Colonic mucosa (tissue), 4 donors: ENCODE measurements at regions not wholly inside any gene's neighbourhood (a gene's known extent, or its start where the extent isn't known, plus 50 kb on each side); places are given as distances from the start of the nearest gene placed in this dataset.

Experiments used
- DNase-seq: peaks from one replicate; pipeline ENCODE4 v3.0.0-alpha.2; 2020
- H3K27ac ChIP-seq: fragments of 200-600 bp; one replicate; pipeline ENCODE4 v1.8.0; 2021
- H3K27me3 ChIP-seq: fragments of 200-600 bp; one replicate; pipeline ENCODE4 v1.8.0; 2021
- H3K36me3 ChIP-seq: fragments of 200-600 bp; one replicate; pipeline ENCODE4 v1.8.0; 2021
- H3K4me1 ChIP-seq: fragments of 200-600 bp; one replicate; pipeline ENCODE4 v1.8.0; 2021; ENCODE audit warnings: mild to moderate bottlenecking
- H3K4me3 ChIP-seq: fragments of 200-600 bp; one replicate; pipeline ENCODE4 v1.8.0; 2021
- H3K9ac ChIP-seq, 2 donors: one replicate each; pipeline ENCODE4 v1.7.0; 2013; ENCODE audit warnings: control low read depth in 2 of 2, low read depth in 2 of 2, low read length in 2 of 2
- H3K9me3 ChIP-seq: fragments of 200-600 bp; one replicate; pipeline ENCODE4 v1.8.0; 2021
- CTCF ChIP-seq: fragments of 200-600 bp; IDR thresholded peaks from one replicate; pipeline ENCODE4 v1.8.0; 2022; ENCODE audit warnings: antibody characterized with exemption, mild to moderate bottlenecking
- intact Hi-C: fragments of 100-400 bp; cut with DNase I; formaldehyde crosslinking; loops from one replicate; pipeline ENCODE4 v1.14.1; 2022
- donor health status: healthy.
- donor health status: DM: no; HTN: no; CAD: no.
- donor health status: DM: no; HTN: no; CAD: no.

GRCh38 chr4:1538096-1538410 lies 131.8 kb upstream of the NKX1-1 start:
- no peak overlapping the region for H3K27ac ChIP-seq
- DNase-seq = no peak
- H3K9me3 ChIP-seq = no peaks in the 10 kb centered on the region
- no peaks in the 10 kb centered on the region for H3K36me3 ChIP-seq
- no peak overlapping the region for H3K9ac ChIP-seq
- no peak for TF ChIP-seq CTCF
- no peaks in the 10 kb centered on the region for H3K4me1 ChIP-seq
- no peak overlapping the region for H3K4me3 ChIP-seq
- peaks cover 5% of the 10 kb centered on the region for H3K27me3 ChIP-seq
- intact Hi-C loops = no loop called here

- Histone ChIP-seq H3K9me3 (no peaks in the 10 kb centered on the region), H3K4me3 (no peak overlapping the region), H3K27ac (no peak overlapping the region), H3K4me1 (no peaks in the 10 kb centered on the region), H3K9ac (no peak overlapping the region), H3K27me3 (peaks cover 6% of the 10 kb centered on the region), H3K36me3 (no peaks in the 10 kb centered on the region)
- TF ChIP-seq CTCF = no peak
- intact Hi-C loops = no loop called here
- DNase-seq = no peak
Measured at GRCh38 chr4:1537410-1538095, 131.3 kb upstream of the NKX1-1 start.

- H3K36me3 ChIP-seq = no peaks in the 10 kb centered on the region
- H3K4me3 ChIP-seq = no peak overlapping the region
- H3K9ac ChIP-seq = no peak overlapping the region
- intact Hi-C loops = no loop called here
- no peak for DNase-seq
- no peaks in the 10 kb centered on the region for H3K9me3 ChIP-seq
- no peaks in the 10 kb centered on the region for H3K4me1 ChIP-seq
- H3K27ac ChIP-seq = no peak overlapping the region
- no peak for TF ChIP-seq CTCF
- peaks cover 6% of the 10 kb centered on the region for H3K27me3 ChIP-seq
Measured at GRCh38 chr4:1536579-1537409, 130.6 kb upstream of the NKX1-1 start.

GRCh38 chr4:1535926-1536578 lies 129.8 kb upstream of the NKX1-1 start:
- H3K27me3 ChIP-seq = peaks cover 6% of the 10 kb centered on the region
- no peak overlapping the region for H3K9ac ChIP-seq
- no peak overlapping the region for H3K27ac ChIP-seq
- H3K4me1 ChIP-seq = no peaks in the 10 kb centered on the region
- intact Hi-C loops = no loop called here
- no peaks in the 10 kb centered on the region for H3K36me3 ChIP-seq
- H3K4me3 ChIP-seq = no peak overlapping the region
- TF ChIP-seq CTCF = no peak
- no peak for DNase-seq
- no peaks in the 10 kb centered on the region for H3K9me3 ChIP-seq

GRCh38 chr4:1534876-1535526 lies 128.8 kb upstream of the NKX1-1 start:
- Histone ChIP-seq H3K4me3 (no peak overlapping the region), H3K9ac (no peak overlapping the region), H3K36me3 (no peaks in the 10 kb centered on the region), H3K9me3 (no peaks in the 10 kb centered on the region), H3K27ac (no peak overlapping the region), H3K27me3 (peaks cover 6% of the 10 kb centered on the region), H3K4me1 (no peaks in the 10 kb centered on the region)
- TF ChIP-seq CTCF = no peak
- intact Hi-C loops = no loop called here
- DNase-seq = no peak
